ENCODE measurements at regions not wholly inside any gene's neighbourhood (a gene's known extent, or its start where the extent isn't known, plus 50 kb on each side); places are given as distances from the start of the nearest gene placed in this dataset.

DNA sequence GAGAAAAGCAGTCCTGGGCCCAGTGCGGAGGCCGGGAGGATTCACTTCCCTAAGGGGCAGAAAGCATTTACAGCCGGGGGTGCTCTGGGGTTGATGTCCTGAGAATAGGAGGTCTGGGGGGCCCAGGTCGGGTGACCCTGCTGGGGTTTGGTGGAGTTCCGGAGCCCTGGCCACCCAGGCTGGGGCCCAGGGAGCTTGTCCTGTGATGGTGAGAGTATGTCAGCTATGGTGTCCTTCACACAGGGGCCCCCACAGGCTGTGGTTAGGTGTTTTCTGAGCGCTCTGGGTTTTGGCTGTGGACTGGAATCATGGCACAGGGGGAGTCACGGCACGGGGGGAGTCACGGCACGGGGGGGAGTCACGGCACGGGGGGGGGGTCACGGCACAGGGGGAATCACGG is 54.5 kb upstream of the TMEM18 start:
- DNase-seq (ENCODE audit: low read depth in 4 of 4, low spot score in 3 of 4), result no peak

- DNase-seq (ENCODE audit: low read depth in 4 of 4, low spot score in 3 of 4), result no peak
Measured at GRCh38 chr2:729376-729861, 52.2 kb upstream of the TMEM18 start.

GRCh38 chr2:728165-728564 is 51.0 kb upstream of the TMEM18 start:
- DNase-seq (ENCODE audit: low read depth in 4 of 4, low spot score in 3 of 4), result no peak

GRCh38 chr2:727071-727470 is 49.9 kb upstream of the TMEM18 start:
- DNase-seq (ENCODE audit: low read depth in 4 of 4, low spot score in 3 of 4), result no peak
